Esophagus muscularis mucosa (tissue), 4 donors: ENCODE measurements at regions not wholly inside any gene's neighbourhood (a gene's known extent, or its start where the extent isn't known, plus 50 kb on each side); places are given as distances from the start of the nearest gene placed in this dataset.

ENCODE experiments used
- DNase-seq: peaks from one replicate; pipeline ENCODE4 v3.0.0-alpha.2; 2017; ENCODE audit errors: extremely low spot score
- H3K27ac ChIP-seq, 4 donors: fragments of 200-600 bp; sonication (generic); replicated peaks in 1 of 4; 1 replicate in 3 of 4; 2 replicates in 1 of 4; pipeline ENCODE4 v1.5.1; 2016 to 2019; ENCODE audit warnings: mild to moderate bottlenecking in 1 of 4
- H3K27me3 ChIP-seq, 4 donors: fragments of 200-600 bp; sonication (generic); one replicate each; pipeline versions ENCODE4 v1.5.1 to v1.6.0; 2016 to 2019
- H3K36me3 ChIP-seq, 4 donors: fragments of 200-600 bp; sonication (generic); one replicate each; pipeline ENCODE4 v1.5.1; 2016 to 2019
- H3K4me1 ChIP-seq, 4 donors: fragments of 200-600 bp; sonication (generic); one replicate each; pipeline ENCODE4 v1.5.1; 2016 to 2019
- H3K4me3 ChIP-seq, 4 donors: fragments of 200-600 bp; sonication (generic); 1 replicate in 2 of 4; 2 replicates in 2 of 4; pipeline ENCODE4 v1.5.1; 2016 to 2019; ENCODE audit warnings: mild to moderate bottlenecking in 4 of 4, moderate library complexity in 1 of 4
- H3K9me3 ChIP-seq, 4 donors: fragments of 200-600 bp; sonication (generic); 1 replicate in 3 of 4; 2 replicates in 1 of 4; pipeline ENCODE4 v1.5.1; 2016 to 2019
- CTCF ChIP-seq, 3 experiments: fragments of 200-600 bp in 2 of 3; fragments of 450-650 bp in 1 of 3; sonication (generic) in 2 of 3; IDR thresholded peaks; one replicate each; pipeline ENCODE4 v1.5.1; 2017 to 2019; ENCODE audit warnings: antibody characterized with exemption in 3 of 3, mild to moderate bottlenecking in 2 of 3, moderate library complexity in 1 of 3
- EP300 ChIP-seq: sonication (generic); formaldehyde crosslinking; IDR thresholded peaks from one replicate; pipeline ENCODE4 v1.6.1; 2017; ENCODE audit warnings: antibody characterized with exemption
- POLR2A ChIP-seq: fragments of 450-650 bp; IDR thresholded peaks from one replicate; pipeline ENCODE4 v1.6.1; 2017; ENCODE audit warnings: antibody characterized with exemption, moderate library complexity, mild to moderate bottlenecking, low read depth
- POLR2AphosphoS5 ChIP-seq, 2 donors: sonication (generic); formaldehyde crosslinking; IDR thresholded peaks; one replicate each; pipeline ENCODE4 v1.6.1; 2017; ENCODE audit warnings: antibody characterized with exemption in 2 of 2
- WGBS: methylation state at CpG from one replicate; pipeline ENCODE4 v1.1.5; 2018; 5-methylcytosine and 5-hydroxymethylcytosine counted together
- intact Hi-C: fragments of 100-400 bp; cut with DNase I; formaldehyde crosslinking; loops from one replicate; pipeline ENCODE4 v1.15.1; 2023

- DNase-seq = no peak
- no peaks in the 10 kb centered on the region for H3K9me3 ChIP-seq
- H3K27ac ChIP-seq = no peak overlapping the region
- intact Hi-C loops = no loop called here
- peaks cover 16 to 53% (median 42%) of the 10 kb centered on the region in 4 donors for H3K4me1 ChIP-seq
- 95% methylated on average over 4 of the region's 4 CpGs for WGBS
- H3K27me3 ChIP-seq = no peaks in the 10 kb centered on the region
- TF ChIP-seq POLR2AphosphoS5 (IDR thresholded peaks at IDR 0.05) (no peak), CTCF (IDR thresholded peaks at IDR 0.05) (no peak), EP300 (no peak), POLR2A (no peak)
- H3K36me3 ChIP-seq = no peaks in the 10 kb centered on the region
- no peak overlapping the region for H3K4me3 ChIP-seq
Observed at GRCh38 chr16:85288341-85288868, 176.1 kb upstream of the CIBAR2 start.

DNA sequence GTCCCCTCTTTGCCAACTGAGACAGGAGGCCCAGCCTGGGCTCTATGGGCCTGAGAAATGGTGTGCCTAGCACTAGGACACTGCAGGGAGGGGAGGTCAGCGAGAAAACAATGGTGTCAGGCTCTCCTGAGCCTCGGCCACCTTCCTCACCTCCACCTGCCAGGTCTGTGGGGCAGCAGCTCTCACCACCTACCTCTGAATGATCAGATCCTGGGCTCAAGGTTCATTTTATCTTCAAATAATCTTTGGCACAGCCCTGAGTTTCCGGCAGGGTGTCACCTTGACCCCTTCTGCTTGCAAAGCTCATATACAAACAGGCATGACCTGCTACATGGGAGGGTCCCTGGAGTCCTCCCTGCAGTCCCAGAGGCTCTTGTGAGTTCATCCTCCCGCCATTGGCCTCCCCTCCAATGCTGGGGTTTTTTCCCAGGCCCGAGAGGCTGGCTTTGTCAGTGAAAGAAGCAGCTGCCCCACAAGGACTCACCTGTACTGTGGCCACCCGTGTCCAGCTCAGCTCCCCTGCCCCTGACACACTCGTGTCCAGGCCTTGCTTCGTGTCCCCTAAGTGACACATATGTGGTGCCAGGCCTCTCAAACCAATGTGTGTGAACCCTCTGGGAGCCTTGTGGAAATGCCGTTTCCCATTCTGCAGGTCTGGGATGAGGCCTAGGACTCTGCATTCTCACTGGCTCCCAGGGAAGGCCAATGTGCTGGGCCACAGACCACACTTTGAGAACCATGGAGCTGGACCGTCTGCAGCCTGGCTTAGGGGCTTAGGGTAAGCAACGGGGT lies 176.8 kb upstream of the CIBAR2 start:
- intact Hi-C loops = no loop called here
- Histone ChIP-seq H3K4me3 (no peak overlapping the region), H3K9me3 (no peaks in the 10 kb centered on the region), H3K27me3 (no peaks in the 10 kb centered on the region), H3K4me1 (peaks cover 16 to 58% (median 47%) of the 10 kb centered on the region in 4 donors), H3K36me3 (no peaks in the 10 kb centered on the region), H3K27ac (no peak overlapping the region)
- no peak for DNase-seq
- 98% methylated on average over 9 of the region's 11 CpGs for WGBS
- TF ChIP-seq POLR2AphosphoS5 (IDR thresholded peaks at IDR 0.05) = no peak
- TF ChIP-seq CTCF (IDR thresholded peaks at IDR 0.05) = no peak
- TF ChIP-seq EP300 = no peak
- TF ChIP-seq POLR2A = no peak

DNA sequence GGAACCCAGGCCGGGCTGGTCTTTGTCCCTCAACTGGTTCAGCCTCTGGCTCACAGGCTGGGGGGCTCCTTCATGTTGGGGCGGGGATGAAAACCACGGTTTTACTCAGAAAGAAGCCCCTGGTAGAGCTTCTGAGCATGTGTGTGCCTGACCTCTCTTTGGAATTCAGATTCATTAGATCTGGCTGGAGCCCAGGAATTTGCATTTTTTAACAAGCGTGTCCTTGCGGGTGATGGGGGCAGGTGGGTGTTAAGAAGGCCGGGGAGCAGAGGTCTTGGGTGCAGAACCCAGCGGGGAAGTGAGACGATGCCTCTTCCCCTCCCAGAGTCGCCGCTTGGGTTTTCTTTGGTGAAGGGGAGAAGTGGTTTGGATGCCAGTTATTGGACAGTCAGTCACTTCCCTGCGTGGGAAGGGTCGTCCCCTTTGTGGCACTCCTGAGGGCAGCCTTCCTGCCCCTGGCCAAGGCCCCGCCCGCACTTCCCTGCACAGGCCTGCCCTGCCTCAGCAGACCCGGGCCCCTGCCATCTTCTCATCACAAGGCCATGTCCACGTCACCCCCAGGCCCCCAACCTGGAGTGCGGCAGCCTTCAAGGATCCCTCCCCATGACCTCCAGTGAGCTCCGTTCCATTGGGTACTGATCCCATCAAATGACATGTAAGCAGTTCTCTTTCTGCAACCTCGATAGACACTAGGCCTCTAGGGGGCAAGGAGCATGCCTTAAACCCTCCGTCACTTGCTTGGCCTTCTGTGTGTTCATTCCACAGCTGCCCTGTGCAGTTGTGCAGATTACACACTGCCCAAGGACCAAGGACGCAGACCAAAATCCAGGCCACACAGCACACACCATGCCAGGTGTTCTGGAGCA lies 177.7 kb upstream of the CIBAR2 start:
- intact Hi-C loops = no loop called here
- 88% methylated on average over 19 of the region's 21 CpGs for WGBS
- H3K4me1 ChIP-seq = peaks cover 16 to 61% (median 48%) of the 10 kb centered on the region in 4 donors
- no peaks in the 10 kb centered on the region for H3K27me3 ChIP-seq
- no peaks in the 10 kb centered on the region for H3K9me3 ChIP-seq
- H3K4me3 ChIP-seq = no peak overlapping the region
- DNase-seq = no peak
- no peaks in the 10 kb centered on the region for H3K36me3 ChIP-seq
- TF ChIP-seq EP300 = no peak
- TF ChIP-seq CTCF (IDR thresholded peaks at IDR 0.05) = no peak
- TF ChIP-seq POLR2A = no peak
- TF ChIP-seq POLR2AphosphoS5 (IDR thresholded peaks at IDR 0.05) = no peak
- no peak overlapping the region for H3K27ac ChIP-seq

- WGBS = 88% methylated on average over 9 of the region's 12 CpGs
- H3K27me3 ChIP-seq = no peaks in the 10 kb centered on the region
- peaks cover 13 to 58% (median 45%) of the 10 kb centered on the region in 4 donors for H3K4me1 ChIP-seq
- H3K4me3 ChIP-seq = no peak overlapping the region
- H3K36me3 ChIP-seq = no peaks in the 10 kb centered on the region
- intact Hi-C loops = no loop called here
- H3K9me3 ChIP-seq = no peaks in the 10 kb centered on the region
- H3K27ac ChIP-seq = peak overlapping the region in 3 of 4 donors; percentile 23 to 47 (median 28)
- TF ChIP-seq POLR2AphosphoS5 (IDR thresholded peaks at IDR 0.05) (no peak), EP300 (no peak), CTCF (IDR thresholded peaks at IDR 0.05) (no peak), POLR2A (no peak)
- no peak for DNase-seq
Observed at GRCh38 chr16:85290626-85291301, 178.5 kb upstream of the CIBAR2 start.
